GM18909 (cell line): ENCODE measurements at regions not wholly inside any gene's neighbourhood (a gene's known extent, or its start where the extent isn't known, plus 50 kb on each side); places are given as distances from the start of the nearest gene placed in this dataset.

Source experiments
- ATAC-seq: cut with Tn5 transposase; IDR thresholded peaks from one replicate; pipeline ENCODE4 v1.9.1; 2021; ENCODE audit warnings: mild to moderate bottlenecking; ENCODE audit not compliant: unreplicated experiment, poor library complexity

GRCh38 chr13:111472083-111472482 lies 151.6 kb downstream of the TEX29 start:
- no peak for ATAC-seq

- no peak for ATAC-seq
Observed at GRCh38 chr13:111472559-111473460, 152.4 kb downstream of the TEX29 start.

- ATAC-seq, result no peak
Observed at GRCh38 chr13:111474136-111475002, 153.9 kb downstream of the TEX29 start.

- ATAC-seq, result no peak
Observed at GRCh38 chr13:111475488-111475887, 155.0 kb downstream of the TEX29 start.

- no peak for ATAC-seq
Observed at GRCh38 chr13:111476197-111476596, 155.8 kb downstream of the TEX29 start.

GRCh38 chr13:111479412-111479811 lies 159.0 kb downstream of the TEX29 start:
- no peak for ATAC-seq

GRCh38 chr13:111480503-111480902 lies 160.1 kb downstream of the TEX29 start:
- ATAC-seq, result no peak

- no peak for ATAC-seq
Observed at GRCh38 chr13:111480976-111481375, 160.5 kb downstream of the TEX29 start.

- no peak for ATAC-seq
Observed at GRCh38 chr13:111482126-111482525, 161.7 kb downstream of the TEX29 start.

- ATAC-seq, result no peak
Observed at GRCh38 chr13:111482806-111483620, 162.6 kb downstream of the TEX29 start.

GRCh38 chr13:111483621-111483987 lies 163.2 kb downstream of the TEX29 start:
- ATAC-seq, result no peak

- no peak for ATAC-seq
Observed at GRCh38 chr13:111484141-111484925, 163.9 kb downstream of the TEX29 start.

- ATAC-seq, result no peak
Observed at GRCh38 chr13:111484959-111485358, 164.5 kb downstream of the TEX29 start.

- ATAC-seq, result no peak
Observed at GRCh38 chr13:111485491-111486250, 165.2 kb downstream of the TEX29 start.

GRCh38 chr13:111486331-111486730 lies 165.9 kb downstream of the TEX29 start:
- ATAC-seq, result no peak

GRCh38 chr13:111486801-111487200 lies 166.4 kb downstream of the TEX29 start:
- no peak for ATAC-seq

GRCh38 chr13:111488486-111489132 lies 168.2 kb downstream of the TEX29 start:
- ATAC-seq, result no peak

- ATAC-seq, result no peak
Observed at GRCh38 chr13:111489301-111489700, 168.9 kb downstream of the TEX29 start.
